GM18868 (cell line): ENCODE measurements at regions not wholly inside any gene's neighbourhood (a gene's known extent, or its start where the extent isn't known, plus 50 kb on each side); places are given as distances from the start of the nearest gene placed in this dataset.
A peak's percentile ranks its signal among the peaks of the same experiment; 100 is the strongest.
"Not testable (repeated sequence)": the region's sequence is repeated elsewhere in the genome, so short reads cannot be mapped to it uniquely, and the experiment has no call there.

ENCODE experiments used
- ATAC-seq: cut with Tn5 transposase; IDR thresholded peaks from one replicate; pipeline ENCODE4 v1.9.1; 2021; ENCODE audit warnings: mild to moderate bottlenecking, moderate library complexity; ENCODE audit not compliant: unreplicated experiment

DNA sequence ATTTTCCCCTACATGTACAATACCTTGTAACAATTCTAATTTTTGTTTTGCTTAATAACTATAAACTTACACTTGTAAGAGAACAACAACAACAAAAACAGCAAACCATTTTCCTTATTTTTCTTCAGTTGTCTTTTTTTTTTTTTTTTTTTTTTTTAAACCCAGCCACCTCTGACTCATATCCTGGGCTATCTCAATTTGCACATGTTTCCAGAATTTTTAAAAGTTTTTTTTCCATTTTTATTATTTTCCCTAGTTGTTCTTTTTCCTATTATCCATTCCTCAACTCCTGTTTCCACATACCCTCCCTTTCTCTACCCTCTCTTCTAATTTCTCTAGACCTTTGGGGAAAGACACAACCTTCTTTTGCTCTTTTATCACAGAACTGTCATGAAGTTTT, 112.5 kb downstream of the EFEMP1 start:
- no peak for ATAC-seq

- no peak for ATAC-seq
Observed at GRCh38 chr2:55810622-55811020, 113.0 kb downstream of the EFEMP1 start.

- ATAC-seq: no peak
Observed at GRCh38 chr2:55809875-55810621, 113.5 kb downstream of the EFEMP1 start.

DNA sequence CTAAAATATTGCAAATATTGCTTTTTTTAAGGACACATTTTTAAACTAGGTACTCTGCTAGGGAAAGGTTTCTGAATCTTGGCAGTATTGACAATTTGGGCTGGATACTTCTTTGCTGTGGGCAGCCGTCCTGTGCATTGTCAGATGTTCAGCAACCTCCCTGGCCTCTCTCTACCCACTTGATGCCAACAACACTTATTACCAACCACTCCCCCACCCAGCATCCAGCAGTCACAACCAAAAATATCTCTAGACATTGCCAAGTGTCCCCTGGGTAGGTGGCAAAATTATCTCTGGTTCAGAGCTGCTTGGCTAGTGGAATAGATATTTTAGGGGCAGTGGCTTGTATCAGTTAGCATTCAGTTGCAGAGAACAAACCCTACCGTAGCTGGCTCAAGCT, 114.3 kb upstream of the PNPT1 start:
- ATAC-seq: no peak

DNA sequence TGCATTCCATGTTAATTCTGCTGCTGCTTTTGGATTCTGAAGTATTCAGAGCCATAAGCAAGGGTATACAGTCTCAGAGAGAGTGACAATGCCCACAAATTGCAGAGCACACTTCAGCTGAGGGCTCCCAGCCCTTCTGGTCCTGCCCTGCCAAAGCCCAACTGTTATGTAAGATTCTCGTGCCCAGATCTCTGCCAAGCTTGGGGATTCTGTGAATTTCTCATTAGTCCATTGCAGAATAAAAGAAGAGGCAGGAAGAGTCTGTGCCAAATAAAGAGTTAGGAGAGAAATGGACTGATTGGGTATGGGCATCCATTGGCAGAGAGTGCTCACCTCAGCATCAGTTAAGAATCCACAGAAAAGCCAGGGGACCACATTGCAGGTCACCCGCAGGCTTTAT, 112.0 kb upstream of the PNPT1 start:
- ATAC-seq: no peak

GRCh38 chr2:55804535-55804934, 110.9 kb upstream of the PNPT1 start:
- peak; percentile 57 for ATAC-seq

DNA sequence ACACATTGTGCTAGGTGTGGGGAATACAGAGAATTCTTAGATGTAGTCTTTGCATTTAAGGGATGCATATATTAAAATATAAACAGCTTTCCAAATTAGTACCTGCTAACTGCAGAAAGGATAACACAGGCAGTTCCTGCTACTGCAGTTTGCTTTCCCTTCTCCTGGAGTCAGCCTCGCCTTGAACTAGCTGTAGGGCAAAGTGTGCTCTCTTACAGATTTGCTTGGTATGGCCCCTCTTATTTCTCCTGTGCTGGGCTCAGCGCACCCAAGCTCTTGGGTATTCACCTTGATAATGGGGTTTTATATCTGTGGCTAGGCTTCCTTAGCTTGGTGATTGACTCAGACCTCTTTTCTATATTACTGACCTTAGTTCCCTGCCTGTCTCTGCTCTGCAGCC, 108.4 kb upstream of the PNPT1 start:
- ATAC-seq: no peak

DNA sequence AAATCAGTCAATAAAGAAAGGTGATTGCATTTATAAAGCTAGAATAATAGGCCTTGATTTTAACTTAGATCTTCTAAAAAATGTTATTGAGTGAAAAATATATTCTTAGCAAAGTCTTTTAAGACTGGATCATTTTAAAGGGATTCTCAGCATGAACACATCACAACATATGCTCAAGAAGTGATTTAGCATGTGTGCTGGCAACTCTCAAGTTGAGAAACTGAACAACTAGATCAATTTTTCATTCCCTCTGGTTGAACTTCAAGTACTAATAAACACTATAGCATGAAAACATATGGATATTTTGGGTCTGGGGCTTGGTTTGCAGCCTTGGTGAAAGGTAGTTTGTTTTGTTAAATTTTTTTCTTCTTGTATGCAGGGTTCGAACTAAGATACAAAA, 107.8 kb upstream of the PNPT1 start:
- ATAC-seq: no peak

- not testable (repeated sequence) for ATAC-seq
Observed at GRCh38 chr2:55799624-55800023, 106.0 kb upstream of the PNPT1 start.

GRCh38 chr2:55796121-55796520, 102.5 kb upstream of the PNPT1 start:
- no peak for ATAC-seq

DNA sequence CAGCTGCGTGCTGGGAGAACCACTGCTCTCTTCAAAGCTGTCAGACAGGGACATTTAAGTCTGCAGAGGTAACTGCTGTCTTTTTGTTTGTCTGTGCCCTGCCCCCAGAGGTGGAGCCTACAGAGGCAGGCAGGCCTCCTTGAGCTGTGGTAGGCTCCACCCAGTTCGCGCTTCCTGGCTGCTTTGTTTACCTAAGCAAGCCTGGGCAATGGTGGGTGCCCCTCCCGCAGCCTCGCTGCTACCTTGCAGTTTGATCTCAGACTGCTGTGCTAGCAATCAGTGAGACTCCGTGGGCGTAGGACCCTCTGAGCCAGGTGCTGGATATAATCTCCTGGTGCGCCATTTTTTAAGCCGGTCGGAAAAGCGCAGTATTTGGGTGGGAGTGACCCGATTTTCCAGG, 100.0 kb upstream of the PNPT1 start:
- ATAC-seq: not testable (repeated sequence)

GRCh38 chr2:55786280-55786679, 92.6 kb upstream of the PNPT1 start:
- no peak for ATAC-seq

GRCh38 chr2:55783751-55784150, 90.1 kb upstream of the PNPT1 start:
- ATAC-seq: not testable (repeated sequence)

- ATAC-seq: no peak
Observed at GRCh38 chr2:55782528-55783173, 89.0 kb upstream of the PNPT1 start.

GRCh38 chr2:55781542-55781941, 87.9 kb upstream of the PNPT1 start:
- ATAC-seq: no peak

DNA sequence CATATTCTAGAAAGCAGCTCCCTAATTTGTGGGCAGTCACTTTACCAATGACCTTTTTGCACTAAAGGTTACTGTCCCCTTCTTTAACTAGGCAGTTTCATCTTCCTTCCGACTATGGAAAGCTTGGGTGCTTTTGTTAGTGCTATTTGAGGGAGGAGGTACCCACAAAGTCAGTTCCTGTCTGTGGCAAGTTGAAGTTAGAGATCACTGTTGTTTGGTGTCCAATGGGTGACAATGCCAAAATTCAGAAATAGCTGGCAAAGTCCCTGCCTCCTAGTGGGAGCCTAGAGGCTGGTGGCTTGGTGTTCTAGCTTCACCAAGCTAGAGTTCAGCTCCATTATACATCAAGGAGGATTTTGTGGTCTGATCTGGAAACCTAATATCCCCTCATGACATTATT, 87.1 kb upstream of the PNPT1 start:
- ATAC-seq: no peak

GRCh38 chr2:55779459-55780421, 86.1 kb upstream of the PNPT1 start:
- peak; percentile 52 for ATAC-seq

- no peak for ATAC-seq
Observed at GRCh38 chr2:55776966-55777365, 83.3 kb upstream of the PNPT1 start.

DNA sequence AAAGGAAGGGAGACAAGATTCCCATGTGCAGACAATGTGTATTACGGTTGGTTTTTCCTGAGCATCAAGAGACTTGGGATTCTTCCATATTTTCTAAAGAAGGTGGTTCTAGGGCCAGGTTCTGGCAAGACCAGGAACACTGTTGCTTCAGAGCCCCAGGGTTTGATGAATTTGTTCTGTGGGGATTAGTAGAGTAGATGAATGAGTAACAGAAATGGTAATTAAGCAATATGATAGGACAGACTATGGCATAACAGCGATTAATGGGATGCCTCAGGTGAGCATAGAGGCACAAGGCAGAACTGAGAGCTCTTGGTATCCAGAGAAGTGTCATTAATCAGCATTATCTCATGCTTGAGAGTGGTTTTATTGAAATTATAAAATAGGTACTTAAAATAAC, 82.8 kb upstream of the PNPT1 start:
- ATAC-seq: no peak

- ATAC-seq: no peak
Observed at GRCh38 chr2:55775828-55776227, 82.2 kb upstream of the PNPT1 start.

DNA sequence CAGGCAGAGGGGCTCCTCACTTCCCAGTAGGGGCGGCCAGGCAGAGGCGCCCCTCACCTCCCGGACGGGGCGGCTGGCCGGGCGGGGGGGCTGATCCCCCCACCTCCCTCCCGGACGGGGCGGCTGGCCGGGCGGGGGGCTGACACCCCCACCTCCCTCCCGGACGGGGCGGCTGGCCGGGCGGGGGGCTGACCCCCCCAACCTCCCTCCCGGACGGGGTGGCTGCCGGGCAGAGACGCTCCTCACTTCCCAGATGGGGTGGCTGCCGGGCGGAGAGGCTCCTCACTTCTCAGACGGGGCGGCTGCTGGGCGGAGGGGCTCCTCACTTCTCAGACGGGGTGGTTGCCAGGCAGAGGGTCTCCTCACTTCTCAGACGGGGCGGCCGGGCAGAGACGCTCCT, 80.0 kb upstream of the PNPT1 start:
- ATAC-seq: not testable (repeated sequence)
